ENCODE measurements at regions not wholly inside any gene's neighbourhood (a gene's known extent, or its start where the extent isn't known, plus 50 kb on each side); places are given as distances from the start of the nearest gene placed in this dataset.

GRCh38 chrX:6464726-6465125 lies 70.2 kb downstream of the VCX3A start:
- no peak for DNase-seq (ENCODE audit: low read depth in 1 of 2, low spot score in 1 of 2)
- no peak for TF ChIP-seq SPI1 (IDR thresholded peaks at IDR 0.05; ENCODE audit: borderline replicate concordance, low read depth)
- H3K4me3 ChIP-seq (replicated peaks; ENCODE audit: insufficient read depth, low read length): no peak overlapping the region

GRCh38 chrX:6460893-6461490 lies 73.9 kb downstream of the VCX3A start:
- no peak for DNase-seq (ENCODE audit: low read depth in 1 of 2, low spot score in 1 of 2)
- no peak overlapping the region for H3K4me3 ChIP-seq (replicated peaks; ENCODE audit: insufficient read depth, low read length)
- H3K27ac ChIP-seq (replicated peaks): no peak overlapping the region
- TF ChIP-seq GABPA (IDR thresholded peaks at IDR 0.05; ENCODE audit: low read depth) (no peak), CTCF (IDR thresholded peaks at IDR 0.05; ENCODE audit: insufficient read depth, low read length) (no peak), SPI1 (IDR thresholded peaks at IDR 0.05; ENCODE audit: borderline replicate concordance, low read depth) (no peak), REST (IDR thresholded peaks at IDR 0.05; ENCODE audit: insufficient replicate concordance, low read depth) (no peak), POLR2AphosphoS5 (IDR thresholded peaks at IDR 0.05; ENCODE audit: low read depth) (no peak)
- H3K27me3 ChIP-seq (ENCODE audit: insufficient read depth, poor library complexity, severe bottlenecking): no peaks in the 10 kb centered on the region

More at GRCh38 chrX:6464726-6465125, 70.2 kb downstream of the VCX3A start:
- Histone ChIP-seq H3K27me3 (ENCODE audit: insufficient read depth, poor library complexity, severe bottlenecking) (no peaks in the 10 kb centered on the region), H3K27ac (replicated peaks) (no peak overlapping the region)

GRCh38 chrX:6456196-6456595 lies 78.7 kb downstream of the VCX3A start:
- no peak overlapping the region for H3K27ac ChIP-seq (replicated peaks)
- DNase-seq (ENCODE audit: low read depth in 1 of 2, low spot score in 1 of 2): no peak
- no peaks in the 10 kb centered on the region for H3K27me3 ChIP-seq (ENCODE audit: insufficient read depth, poor library complexity, severe bottlenecking)
- no peak overlapping the region for H3K4me3 ChIP-seq (replicated peaks; ENCODE audit: insufficient read depth, low read length)
- no peak for TF ChIP-seq CTCF (IDR thresholded peaks at IDR 0.05; ENCODE audit: insufficient read depth, low read length)
- TF ChIP-seq POLR2AphosphoS5 (IDR thresholded peaks at IDR 0.05; ENCODE audit: low read depth): no peak
- no peak for TF ChIP-seq GABPA (IDR thresholded peaks at IDR 0.05; ENCODE audit: low read depth)
- no peak for TF ChIP-seq SPI1 (IDR thresholded peaks at IDR 0.05; ENCODE audit: borderline replicate concordance, low read depth)
- no peak for TF ChIP-seq REST (IDR thresholded peaks at IDR 0.05; ENCODE audit: insufficient replicate concordance, low read depth)

- Histone ChIP-seq H3K27me3 (ENCODE audit: insufficient read depth, poor library complexity, severe bottlenecking) (no peaks in the 10 kb centered on the region), H3K27ac (replicated peaks) (no peak overlapping the region), H3K4me3 (replicated peaks; ENCODE audit: insufficient read depth, low read length) (no peak overlapping the region)
- no peak for TF ChIP-seq REST (IDR thresholded peaks at IDR 0.05; ENCODE audit: insufficient replicate concordance, low read depth)
- no peak for TF ChIP-seq GABPA (IDR thresholded peaks at IDR 0.05; ENCODE audit: low read depth)
- no peak for TF ChIP-seq SPI1 (IDR thresholded peaks at IDR 0.05; ENCODE audit: borderline replicate concordance, low read depth)
- no peak for TF ChIP-seq CTCF (IDR thresholded peaks at IDR 0.05; ENCODE audit: insufficient read depth, low read length)
- no peak for TF ChIP-seq POLR2AphosphoS5 (IDR thresholded peaks at IDR 0.05; ENCODE audit: low read depth)
- DNase-seq (ENCODE audit: low read depth in 1 of 2, low spot score in 1 of 2): no peak
These were observed 85.0 kb downstream of the VCX3A start for GRCh38 chrX:6449946-6450345.

Measured in HL-60 (cell line).